ENCODE measurements at regions not wholly inside any gene's neighbourhood (a gene's known extent, or its start where the extent isn't known, plus 50 kb on each side); places are given as distances from the start of the nearest gene placed in this dataset.

DNA sequence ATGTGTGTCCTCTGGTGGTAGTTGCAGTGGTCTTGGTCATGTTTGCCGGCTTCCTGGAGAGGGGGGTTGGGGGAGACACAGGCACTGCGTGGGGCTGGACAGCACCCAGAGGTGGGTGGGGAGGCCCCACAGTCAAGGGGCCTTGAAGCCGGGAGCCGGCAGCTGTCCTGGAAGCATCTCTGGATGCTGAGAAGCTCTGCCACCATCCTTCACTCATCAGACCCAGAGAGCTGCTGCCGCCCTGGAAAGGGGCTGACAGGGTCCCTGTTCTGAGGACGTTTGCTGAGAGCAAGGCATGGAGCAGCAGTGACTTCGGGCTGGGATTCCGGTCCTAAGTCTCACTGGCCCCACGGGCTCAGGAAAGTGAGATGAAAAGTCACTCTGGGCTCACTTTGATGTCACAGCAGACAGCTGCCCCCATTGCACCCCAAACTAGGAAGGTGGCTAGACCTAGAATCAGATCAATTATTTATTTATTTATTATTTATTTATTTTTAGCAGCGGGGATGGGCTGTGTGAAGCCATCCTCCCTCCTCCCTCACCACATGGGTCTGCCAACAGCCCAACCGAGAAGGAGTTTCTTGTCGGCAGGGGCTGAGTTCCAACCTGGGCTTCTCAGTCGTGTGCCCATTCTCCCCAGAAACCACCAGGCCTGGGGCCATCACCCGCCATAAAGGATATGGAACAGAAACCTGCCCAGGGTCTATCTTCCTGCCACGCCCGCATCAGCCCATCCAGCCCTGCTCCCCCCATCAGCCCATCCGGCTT, 547.4 kb downstream of the PTPRU start:
- H3K4me3 ChIP-seq (ENCODE audit: low read depth, low read length), result no peak overlapping the region
- DNase-seq (ENCODE audit: low read depth), result no peak
- TF ChIP-seq, protein P1, sequence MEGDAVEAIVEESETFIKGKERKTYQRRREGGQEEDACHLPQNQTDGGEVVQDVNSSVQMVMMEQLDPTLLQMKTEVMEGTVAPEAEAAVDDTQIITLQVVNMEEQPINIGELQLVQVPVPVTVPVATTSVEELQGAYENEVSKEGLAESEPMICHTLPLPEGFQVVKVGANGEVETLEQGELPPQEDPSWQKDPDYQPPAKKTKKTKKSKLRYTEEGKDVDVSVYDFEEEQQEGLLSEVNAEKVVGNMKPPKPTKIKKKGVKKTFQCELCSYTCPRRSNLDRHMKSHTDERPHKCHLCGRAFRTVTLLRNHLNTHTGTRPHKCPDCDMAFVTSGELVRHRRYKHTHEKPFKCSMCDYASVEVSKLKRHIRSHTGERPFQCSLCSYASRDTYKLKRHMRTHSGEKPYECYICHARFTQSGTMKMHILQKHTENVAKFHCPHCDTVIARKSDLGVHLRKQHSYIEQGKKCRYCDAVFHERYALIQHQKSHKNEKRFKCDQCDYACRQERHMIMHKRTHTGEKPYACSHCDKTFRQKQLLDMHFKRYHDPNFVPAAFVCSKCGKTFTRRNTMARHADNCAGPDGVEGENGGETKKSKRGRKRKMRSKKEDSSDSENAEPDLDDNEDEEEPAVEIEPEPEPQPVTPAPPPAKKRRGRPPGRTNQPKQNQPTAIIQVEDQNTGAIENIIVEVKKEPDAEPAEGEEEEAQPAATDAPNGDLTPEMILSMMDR (conservative IDR thresholded peaks at IDR 0.05; ENCODE audit: low read depth, low read length), result no peak

DNA sequence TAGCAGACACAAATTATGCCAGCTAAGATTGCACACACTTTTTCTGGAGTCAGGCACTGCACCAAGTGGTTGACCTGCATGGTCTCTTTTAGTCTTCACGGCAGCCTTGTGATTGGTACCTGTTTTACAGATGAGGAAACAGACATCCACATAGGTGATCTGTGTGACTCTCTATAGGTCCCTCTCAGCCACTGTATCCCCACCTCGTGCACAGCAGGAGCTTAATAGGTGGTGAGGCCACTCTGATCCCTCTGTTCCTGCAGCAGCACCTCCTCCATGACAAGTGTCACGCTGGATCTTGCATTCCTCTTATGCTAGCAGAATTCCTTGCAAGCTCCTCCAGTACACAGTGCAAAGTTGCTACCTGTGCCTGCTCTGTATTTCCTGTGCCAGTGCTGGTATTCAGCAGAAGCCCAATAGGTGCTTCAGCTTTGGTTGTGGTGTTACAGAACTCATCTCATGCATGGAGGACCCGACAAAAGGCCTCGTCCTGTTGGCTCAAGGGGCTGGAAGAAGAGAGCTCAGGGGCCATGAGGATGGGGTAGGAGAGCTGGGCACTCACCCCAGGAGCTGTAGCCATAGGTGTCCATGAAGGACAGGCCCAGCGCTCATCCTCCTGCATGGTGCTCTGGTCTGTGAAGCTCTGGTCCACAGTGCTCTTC, 546.7 kb downstream of the PTPRU start:
- no peak overlapping the region for H3K4me3 ChIP-seq (ENCODE audit: low read depth, low read length)
- no peak for DNase-seq (ENCODE audit: low read depth)
- TF ChIP-seq, protein P1 (conservative IDR thresholded peaks at IDR 0.05; ENCODE audit: low read depth, low read length), result no peak

DNA sequence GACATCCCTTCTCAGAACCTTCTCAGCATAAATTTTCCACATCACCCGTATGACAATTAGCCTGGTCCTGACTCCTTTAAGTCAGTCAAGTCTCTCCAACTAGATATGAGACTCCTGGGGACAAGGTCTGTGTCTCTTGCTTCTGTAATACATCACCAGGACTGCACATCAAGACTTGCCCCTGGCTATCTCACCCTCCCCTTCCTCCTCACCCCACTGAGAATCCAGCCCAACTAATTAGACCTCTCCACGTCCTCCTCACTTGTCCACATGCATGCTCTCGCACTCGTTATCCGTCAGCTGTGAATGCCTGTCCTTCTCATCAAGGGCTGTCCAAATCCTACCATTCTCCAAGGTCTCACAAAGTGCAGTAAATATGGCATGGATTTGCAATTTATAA, 542.8 kb downstream of the PTPRU start:
- H3K4me3 ChIP-seq (ENCODE audit: low read depth, low read length), result no peak overlapping the region
- no peak for DNase-seq (ENCODE audit: low read depth)
- TF ChIP-seq, protein P1 (conservative IDR thresholded peaks at IDR 0.05; ENCODE audit: low read depth, low read length), result no peak

DNA sequence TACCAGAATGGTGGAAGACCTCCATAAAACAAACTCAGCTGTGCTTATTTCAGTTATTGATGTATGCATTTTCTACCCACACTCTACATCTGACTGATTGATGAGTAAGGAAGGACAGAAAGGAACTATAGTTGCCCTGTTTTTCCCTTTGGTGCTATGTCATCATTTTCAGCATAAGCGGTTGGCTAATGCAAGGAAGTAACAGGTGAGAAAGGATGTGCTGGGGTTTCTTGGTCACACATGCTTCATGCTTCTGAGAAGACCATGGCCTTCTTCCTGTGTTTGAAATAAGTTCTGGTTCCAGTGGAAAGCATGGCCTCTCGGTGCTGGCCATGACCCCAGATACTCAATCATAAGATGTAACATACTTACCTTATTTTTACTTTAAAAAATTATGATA, 541.2 kb downstream of the PTPRU start:
- H3K4me3 ChIP-seq (ENCODE audit: low read depth, low read length), result no peak overlapping the region

DNA sequence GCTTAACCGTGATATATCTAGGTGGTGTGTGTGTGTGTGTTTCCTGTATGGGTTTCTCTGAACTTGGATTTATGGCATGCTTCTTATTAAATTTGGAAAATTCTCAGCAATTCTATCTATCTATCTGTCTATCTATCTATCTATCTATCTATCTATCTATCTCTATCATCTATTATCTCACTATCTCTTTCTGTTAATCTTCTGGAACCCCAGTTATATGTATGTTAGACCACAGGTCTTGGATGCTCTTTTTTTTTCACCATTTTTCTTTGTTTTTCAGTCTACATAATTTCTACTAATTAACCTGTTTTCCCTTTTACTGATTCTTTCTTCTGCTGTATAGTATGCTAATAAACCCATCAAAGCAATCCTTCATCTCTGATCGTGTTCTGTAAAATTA, 538.0 kb downstream of the PTPRU start:
- TF ChIP-seq, protein P1 (conservative IDR thresholded peaks at IDR 0.05; ENCODE audit: low read depth, low read length), result no peak
- no peak overlapping the region for H3K4me3 ChIP-seq (ENCODE audit: low read depth, low read length)
- DNase-seq (ENCODE audit: low read depth), result no peak

More for the DNA sequence above, 541.2 kb downstream of the PTPRU start:
- DNase-seq (ENCODE audit: low read depth), result no peak
- TF ChIP-seq, protein P1 (conservative IDR thresholded peaks at IDR 0.05; ENCODE audit: low read depth, low read length), result no peak

DNA sequence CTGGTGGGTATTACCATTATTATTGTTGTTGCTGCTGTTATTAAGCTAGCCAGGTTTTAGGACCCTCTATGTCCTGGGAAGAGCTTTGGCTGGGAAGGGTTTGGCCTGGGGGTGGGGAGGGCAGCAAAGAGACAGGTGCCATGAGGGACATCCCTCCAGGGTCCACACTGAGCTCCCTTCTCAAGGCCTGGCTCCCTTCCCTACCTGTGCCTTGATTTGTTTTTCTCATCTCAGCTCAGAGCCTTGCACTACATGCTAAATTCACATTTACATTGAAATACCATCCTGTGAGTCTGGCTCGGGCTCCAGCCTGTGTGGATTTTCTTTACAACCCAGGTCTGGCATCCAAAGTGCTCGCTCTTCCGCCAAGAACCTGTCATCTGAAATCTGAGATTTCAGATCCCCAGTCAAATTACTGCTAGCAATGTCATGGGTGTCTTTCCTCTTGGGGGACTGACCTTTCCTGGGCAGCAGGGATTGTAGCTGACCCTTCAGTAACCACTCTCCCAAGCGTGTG, 536.3 kb downstream of the PTPRU start:
- no peak overlapping the region for H3K4me3 ChIP-seq (ENCODE audit: low read depth, low read length)
- TF ChIP-seq, protein P1 (conservative IDR thresholded peaks at IDR 0.05; ENCODE audit: low read depth, low read length), result no peak
- no peak for DNase-seq (ENCODE audit: low read depth)

Measured in epithelial cell of proximal tubule (primary cell).